ENCODE measurements at regions not wholly inside any gene's neighbourhood (a gene's known extent, or its start where the extent isn't known, plus 50 kb on each side); places are given as distances from the start of the nearest gene placed in this dataset.
"Not testable (repeated sequence)": the region's sequence is repeated elsewhere in the genome, so short reads cannot be mapped to it uniquely, and the experiment has no call there.

- no peak for FAIRE-seq
Measured at GRCh38 chr1:48082271-48082962, 85.2 kb upstream of the TRABD2B start.

GRCh38 chr1:48080331-48081255 lies 83.4 kb upstream of the TRABD2B start:
- no peak for FAIRE-seq

- no peak for FAIRE-seq
Measured at GRCh38 chr1:48079096-48079495, 81.9 kb upstream of the TRABD2B start.

GRCh38 chr1:48077795-48078222 lies 80.6 kb upstream of the TRABD2B start:
- no peak for FAIRE-seq

GRCh38 chr1:48076017-48076416 lies 78.8 kb upstream of the TRABD2B start:
- FAIRE-seq: no peak

- FAIRE-seq: no peak
Measured at GRCh38 chr1:48073798-48074530, 76.8 kb upstream of the TRABD2B start.

- no peak for FAIRE-seq
Measured at GRCh38 chr1:48071513-48071912, 74.3 kb upstream of the TRABD2B start.

- FAIRE-seq: no peak
Measured at GRCh38 chr1:48070396-48070750, 73.2 kb upstream of the TRABD2B start.

- FAIRE-seq: no peak
Measured at GRCh38 chr1:48069662-48070395, 72.6 kb upstream of the TRABD2B start.

- no peak for FAIRE-seq
Measured at GRCh38 chr1:48068206-48068605, 71.0 kb upstream of the TRABD2B start.

GRCh38 chr1:48066936-48067335 lies 69.8 kb upstream of the TRABD2B start:
- FAIRE-seq: no peak

GRCh38 chr1:48064693-48065092 lies 67.5 kb upstream of the TRABD2B start:
- FAIRE-seq: not testable (repeated sequence)

GRCh38 chr1:48062353-48062752 lies 65.2 kb upstream of the TRABD2B start:
- FAIRE-seq: no peak

GRCh38 chr1:48061162-48062136 lies 64.3 kb upstream of the TRABD2B start:
- FAIRE-seq: peak; percentile 34

GRCh38 chr1:48059289-48059688 lies 62.1 kb upstream of the TRABD2B start:
- FAIRE-seq: no peak

GRCh38 chr1:48058135-48059025 lies 61.2 kb upstream of the TRABD2B start:
- FAIRE-seq: no peak

- FAIRE-seq: no peak
Measured at GRCh38 chr1:48057249-48057648, 60.1 kb upstream of the TRABD2B start.

GRCh38 chr1:48055876-48056764 lies 58.9 kb upstream of the TRABD2B start:
- FAIRE-seq: no peak

- no peak for FAIRE-seq
Measured at GRCh38 chr1:48054232-48054631, 57.0 kb upstream of the TRABD2B start.

Data from TTC549 (cell line).